GM12875 (cell line): ENCODE measurements at regions not wholly inside any gene's neighbourhood (a gene's known extent, or its start where the extent isn't known, plus 50 kb on each side); places are given as distances from the start of the nearest gene placed in this dataset.

Experiments
- H3K4me3 ChIP-seq: one replicate; pipeline ENCODE4 v1.5.1; 2011; ENCODE audit warnings: low read depth, low read length, control low read depth
- TF ChIP-seq, protein P1 (sequence below): IDR thresholded peaks from 2 replicates; pipeline ENCODE4 v1.5.1; 2011; ENCODE audit warnings: low read depth, mild to moderate bottlenecking, control low read depth, inconsistent platforms, low read length, moderate library complexity, borderline replicate concordance; ENCODE audit not compliant: insufficient read depth

DNA sequence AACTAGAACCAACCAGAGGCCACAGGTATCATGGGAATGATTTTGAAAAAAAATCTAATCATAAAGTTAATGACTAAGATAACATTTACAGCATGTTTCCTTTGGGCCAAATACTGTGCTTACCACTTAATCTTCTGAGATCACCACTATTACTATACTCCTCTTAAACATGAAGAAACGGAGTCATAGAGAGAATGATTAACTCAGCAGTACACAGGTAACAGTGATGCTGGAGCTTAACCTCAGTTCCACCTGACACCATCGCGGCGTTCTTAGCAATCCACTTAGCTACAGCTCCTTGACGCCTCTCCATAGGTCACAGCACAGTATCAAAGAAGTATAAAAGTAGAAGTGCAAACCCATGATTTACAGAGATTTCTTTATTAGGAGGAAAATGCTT, 592.6 kb upstream of the SLIT2 start:
- TF ChIP-seq, protein P1, sequence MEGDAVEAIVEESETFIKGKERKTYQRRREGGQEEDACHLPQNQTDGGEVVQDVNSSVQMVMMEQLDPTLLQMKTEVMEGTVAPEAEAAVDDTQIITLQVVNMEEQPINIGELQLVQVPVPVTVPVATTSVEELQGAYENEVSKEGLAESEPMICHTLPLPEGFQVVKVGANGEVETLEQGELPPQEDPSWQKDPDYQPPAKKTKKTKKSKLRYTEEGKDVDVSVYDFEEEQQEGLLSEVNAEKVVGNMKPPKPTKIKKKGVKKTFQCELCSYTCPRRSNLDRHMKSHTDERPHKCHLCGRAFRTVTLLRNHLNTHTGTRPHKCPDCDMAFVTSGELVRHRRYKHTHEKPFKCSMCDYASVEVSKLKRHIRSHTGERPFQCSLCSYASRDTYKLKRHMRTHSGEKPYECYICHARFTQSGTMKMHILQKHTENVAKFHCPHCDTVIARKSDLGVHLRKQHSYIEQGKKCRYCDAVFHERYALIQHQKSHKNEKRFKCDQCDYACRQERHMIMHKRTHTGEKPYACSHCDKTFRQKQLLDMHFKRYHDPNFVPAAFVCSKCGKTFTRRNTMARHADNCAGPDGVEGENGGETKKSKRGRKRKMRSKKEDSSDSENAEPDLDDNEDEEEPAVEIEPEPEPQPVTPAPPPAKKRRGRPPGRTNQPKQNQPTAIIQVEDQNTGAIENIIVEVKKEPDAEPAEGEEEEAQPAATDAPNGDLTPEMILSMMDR, result no peak

DNA sequence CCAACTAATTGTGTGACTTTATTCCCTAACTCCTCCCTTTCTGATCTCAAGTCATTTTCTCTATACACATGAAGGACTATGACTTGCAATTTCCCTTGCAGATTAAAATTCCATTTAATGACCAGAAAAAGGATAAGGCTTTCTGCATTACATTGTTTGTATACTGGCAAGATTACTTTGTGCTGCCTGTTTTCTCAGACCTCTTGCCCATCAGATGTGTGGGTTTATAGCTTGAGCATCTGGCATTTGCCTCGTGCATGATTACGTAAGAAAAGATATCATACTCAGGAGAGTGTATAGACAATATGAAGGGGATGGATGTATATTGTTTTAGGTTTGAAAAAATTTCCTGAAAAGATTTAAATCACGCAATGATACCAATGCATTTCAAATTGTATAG, 593.8 kb upstream of the SLIT2 start:
- H3K4me3 ChIP-seq, result no peak overlapping the region
- TF ChIP-seq, protein P1, result no peak

More for the DNA sequence above, 592.6 kb upstream of the SLIT2 start:
- H3K4me3 ChIP-seq, result no peak overlapping the region

DNA sequence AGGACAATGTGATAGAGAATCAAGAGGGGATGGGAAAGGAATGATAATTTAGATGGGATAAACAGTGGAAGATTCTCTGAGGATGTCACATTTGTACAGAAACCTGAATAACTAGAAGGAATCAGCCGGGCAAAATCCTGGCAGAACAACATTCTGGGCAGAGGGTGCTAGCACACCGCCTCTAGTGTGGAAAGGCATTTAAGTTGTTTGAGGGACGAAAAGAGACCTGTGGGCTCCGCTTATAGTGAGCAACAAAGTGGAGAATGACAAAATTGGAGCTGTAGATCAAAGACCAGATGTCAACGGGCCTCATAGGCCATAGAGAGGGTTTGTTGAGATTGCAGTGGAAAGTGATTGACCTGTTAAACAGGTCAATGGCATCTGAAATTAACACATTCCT, 596.0 kb upstream of the SLIT2 start:
- TF ChIP-seq, protein P1, result no peak
- no peak overlapping the region for H3K4me3 ChIP-seq

DNA sequence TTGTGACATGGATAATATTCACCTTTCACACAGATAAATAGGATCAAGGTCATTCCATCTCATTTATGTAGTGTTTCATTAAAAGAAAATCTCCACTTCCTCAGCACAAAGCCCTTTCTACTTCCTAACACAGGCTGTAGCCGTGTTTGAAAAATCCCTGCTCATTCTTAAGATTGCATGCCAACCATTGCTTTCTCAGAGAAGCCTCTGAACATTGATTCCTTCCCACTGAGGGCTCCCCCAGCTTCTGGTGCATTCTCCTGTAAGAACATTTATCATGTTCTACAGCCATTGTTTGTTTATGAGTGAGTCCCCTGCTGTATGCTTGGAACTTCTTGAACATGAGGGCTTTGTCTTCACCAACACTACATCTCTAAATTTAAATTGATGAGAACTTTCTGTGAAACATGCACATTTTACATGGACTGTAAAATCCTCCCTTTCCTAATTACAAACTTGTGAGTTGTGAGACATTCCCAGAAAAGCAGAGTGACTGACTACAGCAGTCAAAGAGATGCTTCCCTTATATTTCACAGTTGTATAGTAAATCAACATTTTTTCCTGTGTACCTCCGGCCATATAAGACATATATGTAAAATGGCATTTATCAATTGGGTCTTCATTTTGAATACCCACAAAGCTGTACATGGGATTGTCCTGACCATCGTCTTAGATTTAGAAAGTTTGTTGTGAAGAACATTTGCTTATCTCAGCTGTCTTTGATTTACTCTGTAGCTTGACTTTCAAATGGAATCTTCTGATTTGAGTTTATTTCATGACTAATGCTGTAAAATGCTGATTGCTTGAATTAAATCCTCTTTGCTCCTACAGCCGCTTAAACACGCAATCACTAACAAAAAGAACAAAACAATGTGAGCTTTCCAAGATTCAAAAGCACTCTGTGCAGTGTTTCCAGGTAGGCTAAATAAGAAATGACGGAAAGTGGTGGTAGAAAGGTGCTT, 600.5 kb upstream of the SLIT2 start:
- no peak overlapping the region for H3K4me3 ChIP-seq
- TF ChIP-seq, protein P1, result no peak

DNA sequence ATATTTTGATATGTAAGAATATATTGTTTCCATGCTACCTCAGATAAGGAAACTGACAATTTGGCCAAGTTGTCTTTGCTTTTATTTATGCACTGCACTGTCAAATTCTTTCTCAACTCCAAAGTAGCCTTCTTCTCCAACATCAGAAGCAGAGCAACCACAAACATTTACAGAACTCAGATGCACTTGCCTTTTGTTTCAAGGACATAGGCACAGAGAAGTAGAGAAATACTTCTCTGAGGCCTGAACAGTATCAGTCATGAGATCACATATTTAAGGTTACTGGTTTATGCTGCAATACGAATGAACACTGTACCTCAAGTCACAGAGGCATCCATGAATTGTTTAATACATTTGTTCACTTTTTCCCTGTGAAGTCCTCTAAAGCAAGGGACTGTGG, 606.1 kb upstream of the SLIT2 start:
- TF ChIP-seq, protein P1, result no peak
- H3K4me3 ChIP-seq, result no peak overlapping the region

DNA sequence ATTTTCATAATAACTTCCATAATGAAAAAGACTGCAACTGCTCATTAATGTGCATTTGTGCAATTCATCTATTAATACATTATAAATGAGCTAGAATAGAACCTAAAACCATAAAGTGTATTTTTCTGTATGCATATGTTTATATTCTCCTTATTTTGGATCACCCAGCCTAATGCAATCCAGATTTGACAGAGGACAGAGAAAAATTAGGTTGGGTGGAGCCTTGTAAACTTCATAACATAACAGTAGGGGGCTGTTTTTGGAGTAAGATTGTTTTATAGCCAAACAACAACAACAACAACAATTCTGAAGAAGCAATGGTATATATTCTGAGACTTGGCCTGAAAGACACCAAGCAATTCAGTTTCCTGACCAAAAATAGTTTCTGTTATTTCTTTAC, 615.3 kb upstream of the SLIT2 start:
- TF ChIP-seq, protein P1, result no peak
- H3K4me3 ChIP-seq, result no peak overlapping the region

DNA sequence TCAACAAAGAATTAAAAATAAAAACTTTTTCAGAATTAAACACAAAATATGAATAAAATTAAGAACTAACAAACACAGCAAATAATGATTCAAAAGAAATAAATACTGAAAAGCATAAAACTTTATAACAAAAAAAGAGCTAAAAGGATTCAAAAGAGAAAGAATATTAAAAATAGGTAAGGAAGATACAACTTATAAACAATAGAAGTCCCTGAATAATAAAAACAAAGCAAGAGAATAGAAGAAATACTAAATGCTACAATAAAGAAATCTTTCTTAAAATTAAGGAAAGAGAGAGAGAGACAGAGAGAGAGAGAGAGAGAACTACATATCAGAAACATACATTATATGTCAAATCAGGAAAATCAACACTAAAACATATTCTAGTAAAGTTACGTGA, 619.9 kb upstream of the SLIT2 start:
- TF ChIP-seq, protein P1, result no peak
- H3K4me3 ChIP-seq, result no peak overlapping the region
